ENCODE measurements at regions not wholly inside any gene's neighbourhood (a gene's known extent, or its start where the extent isn't known, plus 50 kb on each side); places are given as distances from the start of the nearest gene placed in this dataset.

DNA sequence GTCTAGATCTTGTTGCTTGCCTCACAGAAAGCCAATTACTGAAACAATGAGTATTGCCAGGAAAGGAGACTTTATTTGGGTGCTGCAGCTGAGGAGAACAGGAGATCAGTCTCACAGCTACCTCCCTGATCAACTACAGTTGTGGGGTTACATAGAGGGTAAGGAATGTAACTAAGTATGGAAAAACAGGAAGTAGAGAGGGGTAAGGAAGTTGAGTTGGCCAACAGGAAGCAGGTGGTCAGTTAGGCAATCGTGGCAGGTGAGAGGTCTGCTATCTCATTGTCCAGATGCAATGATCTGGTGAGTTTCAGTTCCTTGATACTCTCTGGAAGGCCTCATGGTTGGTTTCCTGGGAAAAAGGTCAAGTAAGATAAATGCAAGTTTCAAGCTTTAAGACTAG lies 333.1 kb upstream of the GOT2 start:
- TF ChIP-seq, protein P1, sequence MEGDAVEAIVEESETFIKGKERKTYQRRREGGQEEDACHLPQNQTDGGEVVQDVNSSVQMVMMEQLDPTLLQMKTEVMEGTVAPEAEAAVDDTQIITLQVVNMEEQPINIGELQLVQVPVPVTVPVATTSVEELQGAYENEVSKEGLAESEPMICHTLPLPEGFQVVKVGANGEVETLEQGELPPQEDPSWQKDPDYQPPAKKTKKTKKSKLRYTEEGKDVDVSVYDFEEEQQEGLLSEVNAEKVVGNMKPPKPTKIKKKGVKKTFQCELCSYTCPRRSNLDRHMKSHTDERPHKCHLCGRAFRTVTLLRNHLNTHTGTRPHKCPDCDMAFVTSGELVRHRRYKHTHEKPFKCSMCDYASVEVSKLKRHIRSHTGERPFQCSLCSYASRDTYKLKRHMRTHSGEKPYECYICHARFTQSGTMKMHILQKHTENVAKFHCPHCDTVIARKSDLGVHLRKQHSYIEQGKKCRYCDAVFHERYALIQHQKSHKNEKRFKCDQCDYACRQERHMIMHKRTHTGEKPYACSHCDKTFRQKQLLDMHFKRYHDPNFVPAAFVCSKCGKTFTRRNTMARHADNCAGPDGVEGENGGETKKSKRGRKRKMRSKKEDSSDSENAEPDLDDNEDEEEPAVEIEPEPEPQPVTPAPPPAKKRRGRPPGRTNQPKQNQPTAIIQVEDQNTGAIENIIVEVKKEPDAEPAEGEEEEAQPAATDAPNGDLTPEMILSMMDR (conservative IDR thresholded peaks at IDR 0.05; ENCODE audit: low read depth, low read length), result no peak
- TF ChIP-seq EZH2phosphoT487 (IDR thresholded peaks at IDR 0.05; ENCODE audit: borderline replicate concordance, low read length) (no peak), EZH2 (IDR thresholded peaks at IDR 0.05; ENCODE audit: low read length, unreplicated experiment) (no peak)

Measured in PC-3 (cell line).